LNCaP clone FGC (cell line): ENCODE measurements at regions not wholly inside any gene's neighbourhood (a gene's known extent, or its start where the extent isn't known, plus 50 kb on each side); places are given as distances from the start of the nearest gene placed in this dataset.
"Not testable (repeated sequence)": the region's sequence is repeated elsewhere in the genome, so short reads cannot be mapped to it uniquely, and the experiment has no call there.

Experiments used
- DNase-seq: peaks from one replicate; pipeline ENCODE4 v3.0.0-alpha.2; 2011; ENCODE audit warnings: low read depth
- H3K4me3 ChIP-seq: 2 replicates; pipeline ENCODE4 v1.5.1; 2011; ENCODE audit warnings: mild to moderate bottlenecking, low read depth, low read length, control low read depth
- TF ChIP-seq, protein P1 (sequence below): IDR thresholded peaks from 2 replicates; pipeline ENCODE4 v1.5.1; 2012; ENCODE audit warnings: mild to moderate bottlenecking; ENCODE audit not compliant: control insufficient read depth, insufficient read depth; ENCODE audit errors: extremely low read depth

DNA sequence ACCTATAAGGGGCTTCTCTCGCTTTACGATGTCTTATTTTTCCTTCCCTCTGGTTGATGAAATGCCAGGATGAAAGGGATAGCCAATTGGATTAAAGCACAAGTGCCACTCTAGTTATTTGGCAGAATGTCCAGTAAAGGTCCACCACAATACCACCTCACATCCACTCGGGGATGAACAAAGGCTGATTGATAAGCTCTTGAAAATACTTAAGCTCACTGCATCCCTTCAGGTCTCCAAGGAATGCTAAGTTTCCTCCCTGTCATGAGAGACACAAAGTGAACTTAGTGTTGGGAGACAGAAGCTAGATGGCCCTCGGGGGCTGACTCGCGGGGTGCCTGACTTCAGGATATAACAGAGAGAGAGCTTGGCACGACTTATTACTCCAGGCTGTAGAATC, 185.9 kb upstream of the ZNF644 start:
- not testable (repeated sequence) for H3K4me3 ChIP-seq, DNase-seq

DNA sequence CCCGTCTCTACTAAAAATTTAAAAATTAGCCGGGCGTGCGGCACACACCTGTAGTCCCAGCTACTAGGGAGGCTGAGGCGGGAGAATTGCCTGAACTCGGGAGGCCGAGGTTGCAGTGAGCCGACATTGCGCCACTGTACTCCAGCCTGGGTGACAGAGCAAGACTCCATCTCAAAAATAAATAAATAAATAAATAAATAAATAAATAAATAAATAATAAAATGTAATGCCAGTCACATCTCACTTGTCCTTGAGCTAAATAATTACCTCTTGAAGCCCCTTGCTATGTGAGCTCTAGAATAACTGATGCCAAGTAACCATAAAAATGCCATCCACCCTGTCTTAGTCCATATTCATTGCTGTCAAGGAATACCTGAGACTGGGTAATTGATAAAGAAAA, 182.3 kb upstream of the ZNF644 start:
- not testable (repeated sequence) for DNase-seq, H3K4me3 ChIP-seq

DNA sequence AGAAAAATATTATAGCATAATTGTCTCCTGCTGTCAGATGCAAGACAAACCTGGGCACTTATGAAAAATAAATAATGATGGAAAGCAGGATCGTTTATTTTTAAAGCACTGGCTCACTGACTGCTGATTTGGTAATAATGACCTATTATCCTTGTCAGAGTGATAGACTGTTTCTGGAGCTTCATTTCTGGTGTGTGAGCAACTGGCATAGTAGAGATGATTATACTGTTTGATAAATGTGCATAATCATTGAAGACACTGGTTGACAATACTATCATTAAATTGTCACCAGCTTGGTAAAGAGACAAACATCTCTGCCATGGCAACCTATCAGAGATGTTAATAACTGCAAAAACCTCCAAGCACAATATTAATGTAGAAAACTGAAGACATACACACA, 179.9 kb upstream of the ZNF644 start:
- TF ChIP-seq, protein P1, sequence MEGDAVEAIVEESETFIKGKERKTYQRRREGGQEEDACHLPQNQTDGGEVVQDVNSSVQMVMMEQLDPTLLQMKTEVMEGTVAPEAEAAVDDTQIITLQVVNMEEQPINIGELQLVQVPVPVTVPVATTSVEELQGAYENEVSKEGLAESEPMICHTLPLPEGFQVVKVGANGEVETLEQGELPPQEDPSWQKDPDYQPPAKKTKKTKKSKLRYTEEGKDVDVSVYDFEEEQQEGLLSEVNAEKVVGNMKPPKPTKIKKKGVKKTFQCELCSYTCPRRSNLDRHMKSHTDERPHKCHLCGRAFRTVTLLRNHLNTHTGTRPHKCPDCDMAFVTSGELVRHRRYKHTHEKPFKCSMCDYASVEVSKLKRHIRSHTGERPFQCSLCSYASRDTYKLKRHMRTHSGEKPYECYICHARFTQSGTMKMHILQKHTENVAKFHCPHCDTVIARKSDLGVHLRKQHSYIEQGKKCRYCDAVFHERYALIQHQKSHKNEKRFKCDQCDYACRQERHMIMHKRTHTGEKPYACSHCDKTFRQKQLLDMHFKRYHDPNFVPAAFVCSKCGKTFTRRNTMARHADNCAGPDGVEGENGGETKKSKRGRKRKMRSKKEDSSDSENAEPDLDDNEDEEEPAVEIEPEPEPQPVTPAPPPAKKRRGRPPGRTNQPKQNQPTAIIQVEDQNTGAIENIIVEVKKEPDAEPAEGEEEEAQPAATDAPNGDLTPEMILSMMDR, result no peak
- no peak for DNase-seq
- H3K4me3 ChIP-seq, result no peak overlapping the region

DNA sequence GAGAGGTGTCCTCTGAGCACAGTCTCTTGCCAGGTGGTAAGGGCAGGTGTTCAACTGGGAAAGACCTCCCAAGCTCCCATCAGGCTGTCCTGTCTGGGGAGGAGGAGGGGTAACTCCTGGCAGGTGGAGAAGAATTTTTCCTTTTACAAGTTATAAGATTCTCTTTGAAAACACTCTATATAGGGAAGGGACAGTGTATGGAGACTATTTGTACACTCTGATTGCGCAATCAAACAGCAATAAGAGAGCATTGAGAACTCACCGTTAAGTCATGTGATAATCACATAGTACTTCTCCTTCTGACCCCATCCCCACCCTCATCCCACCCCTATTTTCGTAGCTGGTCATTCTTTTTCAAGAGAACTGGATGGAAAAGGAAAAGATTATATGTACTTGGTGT, 179.3 kb upstream of the ZNF644 start:
- DNase-seq, result no peak
- TF ChIP-seq, protein P1, result no peak
- no peak overlapping the region for H3K4me3 ChIP-seq

DNA sequence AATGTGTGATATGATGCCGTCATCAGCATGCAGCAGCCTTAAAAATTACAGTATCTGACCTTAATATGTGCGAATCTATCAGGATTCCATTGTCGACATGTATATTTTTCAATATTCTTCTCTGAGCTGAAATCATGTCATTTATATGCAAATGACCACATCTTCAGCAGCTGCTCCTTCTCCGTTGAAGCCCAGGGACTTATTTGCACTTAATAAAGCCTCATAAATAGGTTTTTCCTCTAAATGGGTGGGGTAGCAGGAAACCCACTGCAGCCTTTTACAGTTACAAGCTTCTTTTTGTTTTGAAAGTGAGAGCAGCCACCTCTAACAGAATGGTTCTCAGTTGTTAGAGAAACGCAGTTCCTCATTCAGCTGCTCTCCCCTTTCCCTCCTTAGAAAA, 178.8 kb upstream of the ZNF644 start:
- TF ChIP-seq, protein P1, result no peak
- no peak overlapping the region for H3K4me3 ChIP-seq
- DNase-seq, result no peak

DNA sequence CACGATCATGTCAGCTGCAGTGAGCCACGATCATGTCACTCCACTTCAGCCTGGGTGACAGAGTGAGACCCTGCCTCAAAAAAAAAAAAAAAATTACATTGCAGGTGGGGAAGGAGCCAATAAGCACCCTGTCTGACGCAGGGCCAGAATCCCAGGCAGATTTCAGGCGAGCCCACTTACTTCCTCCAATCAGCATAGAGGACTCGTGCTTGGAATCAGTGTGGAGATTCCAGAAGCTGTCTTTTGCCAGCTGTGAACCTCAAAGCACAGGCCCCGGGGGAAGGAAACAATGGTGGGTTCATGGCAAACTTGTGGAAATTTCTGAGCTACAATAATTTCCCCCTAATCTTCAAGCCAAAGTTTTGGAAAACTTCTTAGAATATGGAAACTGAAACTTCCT, 178.2 kb upstream of the ZNF644 start:
- no peak overlapping the region for H3K4me3 ChIP-seq
- no peak for DNase-seq
- TF ChIP-seq, protein P1, result no peak

DNA sequence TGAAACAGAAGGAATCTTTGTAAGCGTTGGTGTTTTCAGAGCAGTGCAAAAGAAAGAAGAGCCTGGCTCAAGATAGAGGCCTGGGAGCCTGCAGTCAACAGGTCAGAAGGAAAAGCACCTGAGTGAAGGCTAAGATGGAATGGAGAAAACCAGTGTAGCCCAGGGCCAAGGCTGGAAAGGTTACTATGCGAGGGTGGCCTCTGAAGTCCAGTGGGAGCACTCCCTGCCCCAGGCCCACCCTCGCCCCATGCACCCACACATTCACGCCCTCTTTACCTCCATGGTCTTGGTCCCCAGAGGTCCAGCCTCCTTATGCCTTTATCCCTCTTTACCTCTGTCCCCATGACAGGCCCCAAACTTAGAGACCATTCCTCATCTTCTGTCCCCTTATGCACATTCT, 169.2 kb upstream of the ZNF644 start:
- TF ChIP-seq, protein P1, result no peak
- DNase-seq, result no peak
- H3K4me3 ChIP-seq, result no peak overlapping the region

DNA sequence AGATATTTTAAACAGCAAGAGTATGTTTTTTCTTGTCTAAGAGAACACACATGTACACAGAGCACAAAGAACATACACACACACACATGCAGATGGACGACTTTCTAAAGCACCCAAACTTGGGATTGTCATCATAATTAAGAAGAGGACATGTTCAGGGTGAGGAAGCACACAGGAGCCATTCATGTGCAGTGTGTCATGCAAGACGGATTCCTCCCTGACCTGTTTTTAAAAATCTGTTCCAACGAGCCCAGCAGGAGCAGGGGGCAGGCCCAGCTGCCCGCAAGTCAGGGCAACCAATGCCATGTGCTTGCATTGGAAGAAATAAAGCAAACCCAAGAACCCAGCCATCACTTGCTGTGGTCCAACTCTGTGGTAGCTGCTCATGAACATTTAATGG, 167.3 kb upstream of the ZNF644 start:
- no peak for DNase-seq
- TF ChIP-seq, protein P1, result no peak
- no peak overlapping the region for H3K4me3 ChIP-seq

DNA sequence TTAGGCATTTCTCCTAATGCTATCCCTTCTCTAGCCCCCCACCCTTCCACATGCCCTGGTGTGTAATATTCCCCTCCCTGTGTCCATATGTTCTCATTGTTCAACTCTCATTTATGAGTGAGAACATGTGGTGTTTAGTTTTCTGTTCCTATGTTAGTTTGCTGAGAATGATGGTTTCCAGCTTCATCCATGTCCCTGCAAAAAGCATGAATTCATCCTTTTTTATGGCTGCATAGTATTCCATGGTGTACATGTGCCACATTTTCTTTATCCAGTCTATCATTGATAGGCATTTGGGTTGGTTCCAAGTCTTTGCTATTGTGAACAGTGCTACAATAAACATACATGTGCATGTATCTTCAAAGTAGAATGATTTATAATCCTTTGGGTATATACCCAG, 161.0 kb upstream of the ZNF644 start:
- H3K4me3 ChIP-seq, DNase-seq: not testable (repeated sequence)
